Activated CD4-positive, alpha-beta T cell treated with anti-CD3 and anti-CD28 coated beads, Interleukin-2, amount 10 ng/mL, durations not matched to agents 7 days and 5 days (primary cell): ENCODE measurements at regions not wholly inside any gene's neighbourhood (a gene's known extent, or its start where the extent isn't known, plus 50 kb on each side); places are given as distances from the start of the nearest gene placed in this dataset.

ENCODE experiments used
- CTCF ChIA-PET: fragments of 350-600 bp; sonication (Branson Sonifier 250); formaldehyde crosslinking; loops from one replicate; lab custom pipeline; 2021; ENCODE audit warnings: antibody characterized with exemption; lab: Charles Lee
- POLR2A ChIA-PET: fragments of 350-600 bp; sonication (Branson Sonifier 250); formaldehyde crosslinking; loops from one replicate; lab custom pipeline; 2021; ENCODE audit warnings: antibody characterized with exemption; lab: Charles Lee
- DNase-seq: peaks from one replicate; pipeline ENCODE4 v3.0.0-alpha.2; 2020
- H3K27ac Mint-ChIP-seq: one replicate; pipeline ENCODE4 v1.8.0; 2021; ENCODE audit warnings: mild to moderate bottlenecking, moderate library complexity, mixed read lengths
- H3K27me3 Mint-ChIP-seq: one replicate; pipeline ENCODE4 v1.8.0; 2021; ENCODE audit warnings: mixed read lengths
- H3K36me3 Mint-ChIP-seq: one replicate; pipeline ENCODE4 v1.8.0; 2021; ENCODE audit warnings: low read depth, mixed read lengths
- H3K4me1 Mint-ChIP-seq: one replicate; pipeline ENCODE4 v1.8.0; 2021; ENCODE audit warnings: mixed read lengths
- H3K4me3 Mint-ChIP-seq: one replicate; pipeline ENCODE4 v1.8.0; 2021; ENCODE audit warnings: mild to moderate bottlenecking, moderate library complexity, mixed read lengths
- H3K9me3 Mint-ChIP-seq: one replicate; pipeline ENCODE4 v1.8.0; 2021; ENCODE audit warnings: mixed read lengths

DNA sequence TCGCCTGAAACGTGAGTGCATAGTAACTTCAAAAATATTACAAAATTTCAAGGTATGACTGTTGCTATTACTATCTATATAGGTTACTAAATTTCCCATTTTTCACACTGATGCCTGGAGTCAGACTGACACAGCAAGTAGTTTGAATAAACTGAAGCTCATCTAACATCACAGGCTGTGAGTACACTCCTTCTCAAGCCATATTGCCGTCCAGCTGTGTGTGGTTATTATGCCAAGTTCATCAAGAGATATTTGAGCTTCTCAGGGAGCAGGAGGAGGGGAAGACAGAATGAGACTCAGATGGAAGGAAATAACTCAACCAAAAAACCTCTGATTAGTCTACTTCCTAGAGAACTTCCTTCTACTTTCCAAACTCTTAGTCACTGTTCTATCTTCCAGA, 473.9 kb downstream of the TOX3 start:
- Mint-ChIP-seq H3K36me3 (no peaks in the 10 kb centered on the region), H3K27me3 (no peaks in the 10 kb centered on the region), H3K27ac (no peak overlapping the region), H3K4me3 (no peak overlapping the region), H3K9me3 (no peaks in the 10 kb centered on the region), H3K4me1 (no peaks in the 10 kb centered on the region)
- CTCF ChIA-PET: no interaction called here
- POLR2A ChIA-PET: no interaction called here
- DNase-seq: no peak

DNA sequence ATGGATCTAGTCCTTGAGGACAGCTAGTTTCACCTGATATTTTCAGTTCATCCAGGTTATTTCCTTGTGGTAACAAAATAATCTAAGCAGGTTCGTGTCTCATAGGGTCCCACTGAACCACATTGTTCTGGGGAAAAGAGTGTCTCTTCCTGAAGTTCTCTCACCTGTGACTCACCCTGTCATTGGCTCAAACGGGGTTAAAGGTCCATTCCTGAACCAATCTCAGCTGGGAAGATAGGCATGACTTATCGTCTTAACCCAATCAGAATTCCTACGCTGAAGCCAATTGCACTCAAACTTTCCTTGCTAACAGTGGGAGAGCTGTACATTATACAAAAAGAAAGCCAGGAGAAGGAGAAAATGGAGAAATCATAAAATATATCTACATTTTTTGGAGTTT, 475.8 kb downstream of the TOX3 start:
- POLR2A ChIA-PET: no interaction called here
- Mint-ChIP-seq H3K4me3 (no peak overlapping the region), H3K27me3 (no peaks in the 10 kb centered on the region), H3K4me1 (no peaks in the 10 kb centered on the region), H3K27ac (no peak overlapping the region), H3K9me3 (no peaks in the 10 kb centered on the region), H3K36me3 (no peaks in the 10 kb centered on the region)
- CTCF ChIA-PET: no interaction called here
- DNase-seq: no peak

DNA sequence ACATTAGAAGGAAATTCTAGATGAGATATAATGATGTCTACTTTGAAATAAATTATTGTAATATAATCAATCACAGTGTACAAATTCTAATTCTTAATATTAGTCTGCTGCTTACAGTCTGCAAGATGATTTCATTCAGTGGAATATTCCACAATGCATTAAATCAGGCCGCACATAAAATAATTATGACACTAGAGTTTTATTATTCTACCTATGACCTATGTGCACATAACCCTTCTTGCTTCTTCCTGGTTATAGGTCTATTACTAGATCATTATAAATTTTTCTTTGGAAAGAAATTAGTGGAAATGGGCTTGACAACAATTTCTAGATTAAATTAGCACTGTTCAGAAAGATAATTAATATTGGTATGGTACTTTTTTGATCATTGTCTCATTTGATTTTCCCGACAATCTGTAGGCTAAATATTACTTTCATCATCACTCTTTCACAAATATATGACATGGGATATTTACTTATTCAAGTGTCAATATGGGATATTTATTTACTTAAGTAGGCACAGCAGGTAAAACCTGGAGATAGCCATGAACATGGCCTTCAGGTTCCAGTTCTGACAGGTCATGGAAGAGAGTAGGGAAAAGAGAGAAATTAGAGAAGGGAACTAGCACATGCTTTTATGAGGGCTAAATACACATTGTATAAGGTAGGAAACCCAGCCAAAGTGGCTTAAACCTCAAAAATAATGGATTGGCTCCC, 476.4 kb downstream of the TOX3 start:
- H3K27ac Mint-ChIP-seq: no peak overlapping the region
- no peaks in the 10 kb centered on the region for H3K27me3 Mint-ChIP-seq
- H3K36me3 Mint-ChIP-seq: no peaks in the 10 kb centered on the region
- ChIA-PET CTCF (no interaction called here), POLR2A (no interaction called here)
- H3K4me3 Mint-ChIP-seq: no peak overlapping the region
- no peaks in the 10 kb centered on the region for H3K9me3 Mint-ChIP-seq
- no peak for DNase-seq
- H3K4me1 Mint-ChIP-seq: no peaks in the 10 kb centered on the region

DNA sequence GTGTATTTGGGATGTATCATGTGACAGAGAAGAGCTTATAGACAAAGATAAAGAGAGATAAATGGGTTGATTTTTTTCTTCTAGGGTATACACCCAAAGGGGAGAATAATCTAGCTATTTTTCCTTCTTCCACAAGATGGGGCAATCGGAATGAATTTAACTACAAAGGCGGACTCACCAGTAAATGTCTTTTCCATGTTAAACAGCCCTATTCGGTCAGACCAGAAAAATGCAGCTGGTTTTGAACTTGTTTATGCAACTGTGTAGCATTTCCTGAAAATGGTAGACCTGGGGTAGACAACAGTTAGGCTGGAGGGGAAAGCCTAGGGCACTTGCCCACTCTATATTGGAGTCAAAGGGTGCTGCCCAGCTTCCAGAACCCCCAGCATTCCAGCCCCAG, 477.1 kb downstream of the TOX3 start:
- H3K36me3 Mint-ChIP-seq: no peaks in the 10 kb centered on the region
- CTCF ChIA-PET: no interaction called here
- H3K4me3 Mint-ChIP-seq: no peak overlapping the region
- no peaks in the 10 kb centered on the region for H3K27me3 Mint-ChIP-seq
- no peak overlapping the region for H3K27ac Mint-ChIP-seq
- POLR2A ChIA-PET: no interaction called here
- no peak for DNase-seq
- no peaks in the 10 kb centered on the region for H3K9me3 Mint-ChIP-seq
- no peaks in the 10 kb centered on the region for H3K4me1 Mint-ChIP-seq

DNA sequence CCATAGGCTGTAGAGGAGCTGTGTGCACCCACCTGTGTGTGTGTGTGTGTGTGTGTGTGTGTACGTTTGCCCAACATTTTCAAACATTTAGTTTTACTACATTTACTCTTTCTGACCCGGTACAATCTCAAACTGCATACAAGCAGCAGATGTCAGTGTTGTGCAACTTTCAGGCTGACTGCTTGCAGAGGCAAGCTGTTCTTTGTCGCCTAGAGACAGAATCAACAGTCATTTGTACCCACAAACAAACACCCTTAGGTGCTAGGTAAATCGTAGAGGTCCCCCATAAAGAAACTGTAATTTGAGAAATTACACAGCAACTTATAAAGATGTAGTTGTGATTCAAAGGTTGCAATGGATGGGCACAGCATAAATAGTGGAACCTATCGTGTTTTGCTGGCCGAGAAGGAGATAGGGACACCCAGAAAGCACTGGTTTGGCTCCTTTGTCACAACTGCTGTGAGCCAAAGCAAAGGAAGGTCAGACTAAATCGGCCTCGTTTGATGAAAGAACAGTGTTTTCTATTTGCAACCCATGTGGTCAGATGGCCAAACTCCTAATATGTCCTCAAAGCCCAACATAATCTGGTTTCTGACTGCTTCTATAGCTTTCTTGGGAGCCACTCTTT, 478.4 kb downstream of the TOX3 start:
- POLR2A ChIA-PET: no interaction called here
- CTCF ChIA-PET: no interaction called here
- Mint-ChIP-seq H3K36me3 (no peaks in the 10 kb centered on the region), H3K4me1 (no peaks in the 10 kb centered on the region), H3K27me3 (no peaks in the 10 kb centered on the region), H3K27ac (no peak overlapping the region), H3K9me3 (no peaks in the 10 kb centered on the region), H3K4me3 (no peak overlapping the region)
- no peak for DNase-seq

DNA sequence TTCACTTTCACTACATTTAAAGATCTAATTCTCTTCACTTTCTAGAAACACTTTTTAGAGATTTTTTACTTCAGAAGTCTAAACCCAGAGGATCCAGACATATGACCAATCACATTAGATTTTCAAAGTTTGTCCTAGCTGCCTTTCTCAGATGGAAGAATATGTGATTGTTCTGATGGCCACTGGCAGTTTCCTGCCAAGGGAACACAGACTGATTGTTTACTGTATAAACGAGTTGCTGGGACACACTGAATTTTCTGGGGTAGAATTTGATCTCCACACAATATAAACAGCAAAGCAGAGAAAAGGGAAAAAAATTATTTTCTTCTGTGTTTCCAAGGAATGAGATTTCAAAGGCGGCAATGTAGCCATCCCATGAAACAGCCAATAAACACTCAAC, 480.0 kb downstream of the TOX3 start:
- ChIA-PET POLR2A (no interaction called here), CTCF (no interaction called here)
- no peaks in the 10 kb centered on the region for H3K36me3 Mint-ChIP-seq
- H3K4me1 Mint-ChIP-seq: no peaks in the 10 kb centered on the region
- H3K9me3 Mint-ChIP-seq: no peaks in the 10 kb centered on the region
- DNase-seq: no peak
- H3K27me3 Mint-ChIP-seq: no peaks in the 10 kb centered on the region
- H3K4me3 Mint-ChIP-seq: no peak overlapping the region
- H3K27ac Mint-ChIP-seq: no peak overlapping the region

DNA sequence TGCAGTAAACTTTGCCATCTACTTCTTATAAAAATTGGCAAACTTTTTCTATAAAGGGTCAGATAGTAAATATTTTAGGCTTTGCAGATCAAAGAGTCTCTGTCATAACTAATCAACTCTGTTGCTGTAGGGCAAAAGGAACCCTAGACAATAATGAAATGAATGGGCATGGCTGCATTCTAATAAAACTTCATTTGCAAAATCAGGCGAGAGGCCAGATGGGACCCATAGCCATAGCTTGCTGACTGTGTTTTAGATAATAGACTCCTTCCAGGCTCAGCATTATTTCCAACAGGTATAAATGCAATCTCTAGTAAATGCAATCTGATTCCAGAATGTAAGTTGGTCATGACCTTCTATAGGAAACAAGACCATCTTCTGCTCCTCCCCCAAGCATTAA, 490.7 kb downstream of the TOX3 start:
- H3K9me3 Mint-ChIP-seq: no peaks in the 10 kb centered on the region
- H3K4me3 Mint-ChIP-seq: no peak overlapping the region
- H3K4me1 Mint-ChIP-seq: no peaks in the 10 kb centered on the region
- DNase-seq: no peak
- no peaks in the 10 kb centered on the region for H3K36me3 Mint-ChIP-seq
- ChIA-PET POLR2A (no interaction called here), CTCF (no interaction called here)
- no peak overlapping the region for H3K27ac Mint-ChIP-seq
- H3K27me3 Mint-ChIP-seq: no peaks in the 10 kb centered on the region

DNA sequence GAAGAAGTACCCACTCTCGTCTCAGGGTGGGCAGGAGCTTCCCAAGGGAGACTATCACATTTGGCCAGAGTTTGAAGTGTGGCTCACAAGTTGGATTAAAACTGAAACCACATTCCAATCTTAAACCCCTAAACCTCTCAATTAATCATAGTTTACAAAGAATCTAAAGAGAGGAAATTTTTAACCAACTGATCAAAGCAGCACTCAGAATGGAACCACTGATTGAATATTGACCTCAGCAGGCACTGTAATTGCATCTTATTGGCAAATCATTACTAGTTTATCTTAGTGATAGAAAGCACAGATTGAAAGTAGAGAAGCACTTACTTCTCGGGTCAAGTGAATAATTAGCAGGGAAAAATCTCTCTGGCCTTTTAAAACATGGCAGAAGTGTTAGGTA, 491.6 kb downstream of the TOX3 start:
- H3K4me1 Mint-ChIP-seq: no peaks in the 10 kb centered on the region
- H3K4me3 Mint-ChIP-seq: no peak overlapping the region
- DNase-seq: no peak
- no peaks in the 10 kb centered on the region for H3K36me3 Mint-ChIP-seq
- H3K27ac Mint-ChIP-seq: no peak overlapping the region
- H3K9me3 Mint-ChIP-seq: no peaks in the 10 kb centered on the region
- H3K27me3 Mint-ChIP-seq: no peaks in the 10 kb centered on the region
- POLR2A ChIA-PET: no interaction called here
- CTCF ChIA-PET: no interaction called here

DNA sequence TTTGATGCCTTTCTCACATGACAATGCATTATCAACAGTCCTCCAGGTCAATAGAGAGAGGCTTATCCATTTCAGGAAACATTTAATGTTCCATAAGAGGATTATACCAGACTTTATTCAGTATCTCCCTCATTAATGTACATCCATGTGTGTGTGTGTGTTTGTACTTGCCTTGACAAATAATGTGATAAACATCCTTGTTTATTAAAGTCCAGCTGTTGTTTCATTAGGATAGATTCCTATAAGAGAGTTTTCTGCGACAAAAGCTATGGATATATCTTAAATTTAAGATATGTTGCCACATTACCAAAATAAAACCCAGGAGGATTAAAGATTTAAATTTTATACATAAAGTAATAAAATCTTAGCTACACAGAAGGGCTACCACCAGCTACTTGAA, 492.6 kb downstream of the TOX3 start:
- H3K27ac Mint-ChIP-seq: no peak overlapping the region
- ChIA-PET POLR2A (no interaction called here), CTCF (no interaction called here)
- no peaks in the 10 kb centered on the region for H3K4me1 Mint-ChIP-seq
- no peak for DNase-seq
- H3K36me3 Mint-ChIP-seq: no peaks in the 10 kb centered on the region
- H3K27me3 Mint-ChIP-seq: no peaks in the 10 kb centered on the region
- no peaks in the 10 kb centered on the region for H3K9me3 Mint-ChIP-seq
- no peak overlapping the region for H3K4me3 Mint-ChIP-seq

DNA sequence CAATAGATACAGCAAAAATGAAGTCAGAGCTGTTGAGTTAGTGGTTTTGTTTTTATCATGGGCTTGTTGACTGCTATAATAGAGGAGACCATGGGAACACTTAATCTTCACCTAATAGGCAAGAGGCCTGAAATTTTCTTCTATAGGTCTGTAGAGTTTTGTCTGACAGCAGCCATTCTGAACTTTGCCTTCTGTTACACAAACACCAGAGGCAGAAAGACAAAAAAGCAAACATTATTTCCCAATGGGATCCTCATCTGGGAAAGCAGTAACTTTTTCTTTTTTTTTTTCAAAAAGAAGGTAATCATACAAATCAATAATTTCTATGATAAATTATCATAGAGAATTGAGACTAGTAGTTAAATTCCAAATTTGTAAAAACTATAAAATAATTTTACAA, 494.1 kb downstream of the TOX3 start:
- no peaks in the 10 kb centered on the region for H3K36me3 Mint-ChIP-seq
- CTCF ChIA-PET: no interaction called here
- no peaks in the 10 kb centered on the region for H3K27me3 Mint-ChIP-seq
- no peak overlapping the region for H3K27ac Mint-ChIP-seq
- no peaks in the 10 kb centered on the region for H3K4me1 Mint-ChIP-seq
- POLR2A ChIA-PET: no interaction called here
- H3K4me3 Mint-ChIP-seq: no peak overlapping the region
- peaks cover 2% of the 10 kb centered on the region for H3K9me3 Mint-ChIP-seq
- no peak for DNase-seq

DNA sequence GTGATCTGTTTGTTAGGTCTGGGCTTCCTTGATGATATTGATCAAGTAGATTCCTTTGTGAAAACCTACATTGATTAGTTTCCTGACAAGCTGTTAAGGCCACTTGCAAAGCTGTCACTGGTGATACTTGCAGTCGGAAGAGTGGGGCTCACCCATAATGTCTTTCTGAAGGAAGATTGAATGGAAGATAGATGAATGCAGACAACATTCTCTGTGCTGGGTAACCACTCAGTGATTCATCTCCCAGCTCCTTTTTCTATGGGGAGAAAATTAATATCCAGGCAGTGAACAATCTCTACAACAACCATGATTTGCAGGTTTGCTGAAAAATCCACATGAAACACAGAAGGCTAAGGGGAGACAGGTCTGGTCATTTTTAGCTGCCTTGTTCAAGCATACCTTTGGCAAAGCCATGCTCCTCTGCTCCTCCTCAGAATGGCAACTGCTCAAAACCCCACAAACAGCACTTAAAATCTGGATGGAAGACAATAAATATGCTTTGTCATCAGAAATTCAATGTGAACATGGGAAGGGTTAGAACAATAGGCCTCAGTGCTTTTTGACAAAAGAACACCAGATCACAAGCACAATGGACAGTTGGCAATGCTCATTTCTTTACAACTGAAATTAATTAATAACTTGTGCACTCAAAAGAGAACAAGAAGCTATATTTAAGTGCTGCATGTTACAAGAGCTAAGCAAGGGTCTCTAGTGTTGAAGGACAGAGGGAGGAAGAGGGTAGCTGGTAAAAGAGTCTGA, 495.4 kb downstream of the TOX3 start:
- no peaks in the 10 kb centered on the region for H3K4me1 Mint-ChIP-seq
- POLR2A ChIA-PET: no interaction called here
- H3K36me3 Mint-ChIP-seq: no peaks in the 10 kb centered on the region
- no peak overlapping the region for H3K27ac Mint-ChIP-seq
- H3K4me3 Mint-ChIP-seq: no peak overlapping the region
- peaks cover 4% of the 10 kb centered on the region for H3K9me3 Mint-ChIP-seq
- CTCF ChIA-PET: no interaction called here
- DNase-seq: no peak
- H3K27me3 Mint-ChIP-seq: no peaks in the 10 kb centered on the region

DNA sequence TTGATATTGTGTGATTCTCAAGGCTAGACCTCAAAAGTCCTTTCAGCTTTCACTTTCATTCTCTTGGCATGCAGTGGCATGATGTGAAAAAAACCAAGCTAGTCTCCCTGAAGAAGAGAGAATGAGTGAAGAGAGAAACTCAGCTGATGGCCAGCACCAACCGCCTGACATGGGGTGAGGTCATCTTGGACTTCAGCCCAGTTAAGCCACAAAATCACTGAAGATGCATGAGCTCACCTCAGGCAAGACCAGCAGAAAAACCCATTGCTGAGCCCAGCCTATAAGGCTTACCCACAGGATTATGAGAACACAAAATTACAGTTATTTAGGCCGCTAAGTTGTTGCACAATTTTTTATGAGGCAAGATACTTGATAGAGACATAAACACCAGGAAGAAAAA, 496.5 kb downstream of the TOX3 start:
- no peak overlapping the region for H3K4me3 Mint-ChIP-seq
- ChIA-PET POLR2A (no interaction called here), CTCF (no interaction called here)
- peaks cover 6% of the 10 kb centered on the region for H3K9me3 Mint-ChIP-seq
- H3K27ac Mint-ChIP-seq: no peak overlapping the region
- H3K27me3 Mint-ChIP-seq: no peaks in the 10 kb centered on the region
- H3K36me3 Mint-ChIP-seq: no peaks in the 10 kb centered on the region
- H3K4me1 Mint-ChIP-seq: no peaks in the 10 kb centered on the region
- DNase-seq: no peak

DNA sequence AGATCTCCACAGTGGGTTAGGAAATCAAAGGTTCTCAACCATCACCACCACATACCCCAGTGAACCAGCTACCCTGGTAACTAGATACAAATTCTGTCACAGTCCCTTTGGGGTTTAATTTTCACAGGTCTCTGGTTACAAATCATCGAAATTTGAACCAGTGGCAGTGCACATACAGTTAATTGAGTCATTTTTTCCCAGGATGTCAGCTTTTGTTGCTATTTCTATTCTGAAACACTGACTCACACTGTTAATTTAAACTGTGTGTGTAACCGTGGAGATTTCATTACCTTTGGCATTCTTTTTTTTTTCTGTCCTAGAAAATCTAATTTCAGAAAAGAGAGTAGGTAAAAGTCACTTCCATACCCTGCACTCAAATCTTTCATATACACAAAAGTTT, 511.5 kb downstream of the TOX3 start:
- H3K27me3 Mint-ChIP-seq: no peaks in the 10 kb centered on the region
- POLR2A ChIA-PET: no interaction called here
- no peak for DNase-seq
- no peak overlapping the region for H3K27ac Mint-ChIP-seq
- no peak overlapping the region for H3K4me3 Mint-ChIP-seq
- no peaks in the 10 kb centered on the region for H3K4me1 Mint-ChIP-seq
- H3K36me3 Mint-ChIP-seq: no peaks in the 10 kb centered on the region
- no peaks in the 10 kb centered on the region for H3K9me3 Mint-ChIP-seq
- CTCF ChIA-PET: no interaction called here
